ENCODE measurements at regions not wholly inside any gene's neighbourhood (a gene's known extent, or its start where the extent isn't known, plus 50 kb on each side); places are given as distances from the start of the nearest gene placed in this dataset.

- 68 to 85% methylated on average over 3 of the region's 3 CpGs for WGBS, 2 donors
- no peaks in the 10 kb centered on the region for H3K9me3 ChIP-seq
- H3K27me3 ChIP-seq = no peaks in the 10 kb centered on the region
- no peak for DNase-seq (ENCODE audit: low spot score in 2 of 2)
- H3K27ac ChIP-seq = no peak overlapping the region
- peaks cover 0 to 38% (median 13%) of the 10 kb centered on the region in 4 donors for H3K4me1 ChIP-seq
- TF ChIP-seq POLR2A (IDR thresholded peaks at IDR 0.05) = no peak
- no peak for TF ChIP-seq CTCF (IDR thresholded peaks at IDR 0.05)
- H3K36me3 ChIP-seq = no peaks in the 10 kb centered on the region
- H3K4me3 ChIP-seq = no peak overlapping the region
Observed at GRCh38 chr2:160917850-160918249, 242.4 kb upstream of the TANK start.

- Histone ChIP-seq H3K36me3 (no peaks in the 10 kb centered on the region), H3K27me3 (no peaks in the 10 kb centered on the region), H3K27ac (no peak overlapping the region), H3K4me1 (peaks cover 0 to 38% (median 13%) of the 10 kb centered on the region in 4 donors), H3K9me3 (no peaks in the 10 kb centered on the region), H3K4me3 (no peak overlapping the region)
- no peak for TF ChIP-seq CTCF (IDR thresholded peaks at IDR 0.05)
- TF ChIP-seq EP300 (IDR thresholded peaks at IDR 0.05) = no peak
- DNase-seq (ENCODE audit: low spot score in 2 of 2) = no peak
Observed at GRCh38 chr2:160918258-160918657, 242.0 kb upstream of the TANK start.

GRCh38 chr2:160918906-160919503 is 241.2 kb upstream of the TANK start:
- peaks cover 0 to 38% (median 13%) of the 10 kb centered on the region in 4 donors for H3K4me1 ChIP-seq
- no peaks in the 10 kb centered on the region for H3K36me3 ChIP-seq
- no peaks in the 10 kb centered on the region for H3K27me3 ChIP-seq
- no peak overlapping the region for H3K4me3 ChIP-seq
- TF ChIP-seq POLR2A (IDR thresholded peaks at IDR 0.05) (no peak), CTCF (IDR thresholded peaks at IDR 0.05) (peak in 4 of 5 experiments; percentile 16 to 36 (median 30))
- DNase-seq (ENCODE audit: low spot score in 2 of 2) = peak in 1 of 2 donors; percentile 38
- H3K9me3 ChIP-seq = no peaks in the 10 kb centered on the region
- no peak overlapping the region for H3K27ac ChIP-seq
- 45 to 46% methylated on average over 4 of the region's 4 CpGs for WGBS, 2 donors

- 70 to 71% methylated on average over 1 of the region's 1 CpG for WGBS, 2 donors
- Histone ChIP-seq H3K27ac (peak overlapping the region in 3 of 4 donors; percentile 21 to 71 (median 65)), H3K4me3 (no peak overlapping the region), H3K27me3 (no peaks in the 10 kb centered on the region), H3K36me3 (no peaks in the 10 kb centered on the region), H3K4me1 (peaks cover 0 to 38% (median 13%) of the 10 kb centered on the region in 4 donors), H3K9me3 (no peaks in the 10 kb centered on the region)
- TF ChIP-seq EP300 (IDR thresholded peaks at IDR 0.05) (no peak), CTCF (IDR thresholded peaks at IDR 0.05) (no peak), POLR2A (IDR thresholded peaks at IDR 0.05) (no peak)
- no peak for DNase-seq (ENCODE audit: low spot score in 2 of 2)
Observed at GRCh38 chr2:160920061-160920460, 240.2 kb upstream of the TANK start.

GRCh38 chr2:160920791-160921303 is 239.4 kb upstream of the TANK start:
- Histone ChIP-seq H3K36me3 (no peaks in the 10 kb centered on the region), H3K27me3 (no peaks in the 10 kb centered on the region), H3K4me3 (no peak overlapping the region), H3K9me3 (no peaks in the 10 kb centered on the region), H3K4me1 (peaks cover 0 to 38% (median 13%) of the 10 kb centered on the region in 4 donors), H3K27ac (peak overlapping the region in 2 of 4 donors; percentile 50 to 71)
- no peak for TF ChIP-seq POLR2A (IDR thresholded peaks at IDR 0.05)
- peak in 1 of 2 donors; percentile 49 for TF ChIP-seq EP300 (IDR thresholded peaks at IDR 0.05)
- no peak for TF ChIP-seq CTCF (IDR thresholded peaks at IDR 0.05)
- 39 to 44% methylated on average over 8 of the region's 8 CpGs for WGBS, 2 donors
- DNase-seq (ENCODE audit: low spot score in 2 of 2) = peak in 1 of 2 donors; percentile 51

All from tibial nerve (tissue), 4 donors.